ENCODE measurements at regions not wholly inside any gene's neighbourhood (a gene's known extent, or its start where the extent isn't known, plus 50 kb on each side); places are given as distances from the start of the nearest gene placed in this dataset.

- no peak for TF ChIP-seq BCL11A (tag by site-specific recombination; IDR thresholded peaks at IDR 0.05; ENCODE audit: low read depth)
- TF ChIP-seq ZBTB21 (tag by site-specific recombination; IDR thresholded peaks at IDR 0.05) = no peak
- TF ChIP-seq ZNF549 (tag by site-specific recombination; IDR thresholded peaks at IDR 0.05) = no peak
- no peak for TF ChIP-seq ZBTB11 (tag by site-specific recombination; conservative IDR thresholded peaks at IDR 0.05; ENCODE audit: low read depth)
- no peak for TF ChIP-seq CTCF (tag by site-specific recombination; IDR thresholded peaks at IDR 0.05)
- TF ChIP-seq ZNF148 (tag by site-specific recombination; IDR thresholded peaks at IDR 0.05; ENCODE audit: borderline replicate concordance) = no peak
- no peak for TF ChIP-seq ZNF140 (tag by site-specific recombination; IDR thresholded peaks at IDR 0.05)
- no peak for TF ChIP-seq ZNF600 (tag by site-specific recombination; IDR thresholded peaks at IDR 0.05)
- TF ChIP-seq TCF7L2 (IDR thresholded peaks at IDR 0.05; ENCODE audit: borderline replicate concordance, low read depth, low read length) = no peak
- TF ChIP-seq ZNF175 (tag by site-specific recombination; IDR thresholded peaks at IDR 0.05) = no peak
- no peak for TF ChIP-seq SETDB1 (IDR thresholded peaks at IDR 0.05; ENCODE audit: insufficient read length, low read length)
- TF ChIP-seq ZNF362 (tag by site-specific recombination; IDR thresholded peaks at IDR 0.05) = no peak
Observed at GRCh38 chr5:120088412-120088811, 375.7 kb upstream of the PRR16 start.

Data from HEK293 (cell line).